LNCAP (cell line): ENCODE measurements at regions not wholly inside any gene's neighbourhood (a gene's known extent, or its start where the extent isn't known, plus 50 kb on each side); places are given as distances from the start of the nearest gene placed in this dataset.
A peak's percentile ranks its signal among the peaks of the same experiment; 100 is the strongest.

ENCODE experiments used
- TF ChIP-seq, protein P1 (sequence below): fragments of 450-650 bp; IDR thresholded peaks from 2 replicates; pipeline ENCODE4 v1.5.1; 2017; ENCODE audit warnings: mild to moderate bottlenecking

DNA sequence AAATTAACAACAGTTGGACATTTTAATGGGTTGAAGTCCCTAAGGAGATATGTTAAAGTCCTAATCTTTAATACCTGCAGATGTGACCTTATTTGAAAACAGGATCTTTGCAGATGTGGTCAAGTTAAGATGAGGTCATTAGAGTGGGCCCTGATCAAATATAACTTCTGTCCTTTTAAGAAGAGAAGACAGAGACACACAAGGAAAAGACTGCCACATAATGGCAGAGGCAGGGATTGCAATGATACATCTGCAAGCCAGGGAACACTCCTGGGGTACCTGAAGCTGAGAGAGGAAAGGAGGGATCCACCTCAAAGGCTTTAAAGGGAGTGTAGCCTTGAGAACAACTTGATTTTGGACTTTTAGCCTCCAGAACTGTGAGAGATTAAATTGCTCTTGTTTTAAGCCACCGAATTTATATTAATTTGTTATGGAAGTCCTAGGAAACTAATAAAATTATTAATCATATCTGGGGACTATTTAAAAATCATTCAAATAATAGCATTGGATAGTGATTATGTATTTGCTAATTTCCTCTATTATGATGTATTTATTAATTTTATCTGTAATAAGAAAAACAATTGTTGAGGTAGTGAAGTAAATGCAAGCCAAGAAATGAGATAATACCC lies 700.0 kb upstream of the PCDH15 start:
- TF ChIP-seq, protein P1, sequence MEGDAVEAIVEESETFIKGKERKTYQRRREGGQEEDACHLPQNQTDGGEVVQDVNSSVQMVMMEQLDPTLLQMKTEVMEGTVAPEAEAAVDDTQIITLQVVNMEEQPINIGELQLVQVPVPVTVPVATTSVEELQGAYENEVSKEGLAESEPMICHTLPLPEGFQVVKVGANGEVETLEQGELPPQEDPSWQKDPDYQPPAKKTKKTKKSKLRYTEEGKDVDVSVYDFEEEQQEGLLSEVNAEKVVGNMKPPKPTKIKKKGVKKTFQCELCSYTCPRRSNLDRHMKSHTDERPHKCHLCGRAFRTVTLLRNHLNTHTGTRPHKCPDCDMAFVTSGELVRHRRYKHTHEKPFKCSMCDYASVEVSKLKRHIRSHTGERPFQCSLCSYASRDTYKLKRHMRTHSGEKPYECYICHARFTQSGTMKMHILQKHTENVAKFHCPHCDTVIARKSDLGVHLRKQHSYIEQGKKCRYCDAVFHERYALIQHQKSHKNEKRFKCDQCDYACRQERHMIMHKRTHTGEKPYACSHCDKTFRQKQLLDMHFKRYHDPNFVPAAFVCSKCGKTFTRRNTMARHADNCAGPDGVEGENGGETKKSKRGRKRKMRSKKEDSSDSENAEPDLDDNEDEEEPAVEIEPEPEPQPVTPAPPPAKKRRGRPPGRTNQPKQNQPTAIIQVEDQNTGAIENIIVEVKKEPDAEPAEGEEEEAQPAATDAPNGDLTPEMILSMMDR = peak; percentile 82

DNA sequence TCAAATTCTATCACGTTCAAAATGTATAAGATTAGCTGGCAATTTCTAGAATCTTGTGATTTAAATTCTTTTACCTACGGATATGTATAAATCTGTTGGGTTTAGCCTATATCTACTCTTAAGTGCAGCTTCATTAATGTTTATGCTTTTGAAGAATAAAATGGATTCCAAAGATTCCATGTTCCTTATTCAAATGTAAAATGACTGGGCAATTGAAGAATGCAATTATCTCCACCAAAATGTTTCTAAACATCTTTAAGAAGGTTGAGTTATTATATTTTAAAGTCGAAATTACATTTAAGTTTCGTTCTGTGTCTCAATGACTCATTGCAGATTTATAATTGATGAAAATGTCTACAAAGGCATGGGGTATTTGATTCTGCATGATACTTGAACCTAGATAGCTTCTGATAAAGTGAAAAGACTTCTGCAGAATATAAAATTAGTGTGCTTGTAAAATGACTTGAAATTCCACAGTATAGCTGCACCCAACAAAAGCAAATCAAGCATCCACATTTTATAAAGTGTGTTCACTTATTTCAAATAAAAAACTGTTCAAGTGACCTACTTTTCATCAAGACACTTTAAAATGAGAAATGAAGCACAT lies 697.0 kb upstream of the PCDH15 start:
- TF ChIP-seq, protein P1 = no peak

DNA sequence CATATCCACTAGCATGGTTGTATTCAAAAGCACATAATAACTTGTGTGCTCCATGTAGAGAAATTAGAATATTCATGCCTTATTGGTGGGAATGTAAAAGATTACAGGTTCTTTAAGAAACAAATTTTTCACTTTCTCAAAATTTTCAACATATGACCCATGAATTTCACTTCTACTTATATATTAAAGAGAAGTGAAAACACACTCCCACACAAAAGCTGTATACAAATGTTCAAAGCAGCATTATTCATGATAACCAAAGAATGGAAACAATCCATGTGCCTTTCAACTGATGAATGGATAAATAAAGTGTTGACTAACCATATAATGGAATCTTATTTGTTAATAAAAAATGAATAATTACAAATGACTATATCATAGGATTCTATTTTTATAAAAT lies 694.5 kb upstream of the PCDH15 start:
- TF ChIP-seq, protein P1 = no peak

DNA sequence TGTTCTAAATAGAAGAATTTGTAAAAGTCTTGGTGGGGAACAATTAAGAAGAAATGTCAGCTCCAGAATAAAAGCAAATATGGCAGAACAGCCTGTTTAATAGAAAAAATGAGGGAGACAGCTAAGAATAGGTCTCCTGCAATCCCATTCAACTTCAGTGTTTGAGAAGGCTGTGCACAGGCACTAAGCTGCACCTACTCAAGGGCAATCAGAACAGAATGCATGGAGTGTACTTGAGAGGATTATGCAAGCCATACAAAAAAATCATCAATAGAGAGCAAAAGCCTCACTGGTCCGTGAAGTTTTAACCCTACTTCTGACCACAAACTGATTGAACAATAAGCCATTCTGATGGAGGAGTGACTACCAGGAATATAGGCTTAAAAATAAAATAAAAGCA lies 690.7 kb upstream of the PCDH15 start:
- TF ChIP-seq, protein P1 = no peak

DNA sequence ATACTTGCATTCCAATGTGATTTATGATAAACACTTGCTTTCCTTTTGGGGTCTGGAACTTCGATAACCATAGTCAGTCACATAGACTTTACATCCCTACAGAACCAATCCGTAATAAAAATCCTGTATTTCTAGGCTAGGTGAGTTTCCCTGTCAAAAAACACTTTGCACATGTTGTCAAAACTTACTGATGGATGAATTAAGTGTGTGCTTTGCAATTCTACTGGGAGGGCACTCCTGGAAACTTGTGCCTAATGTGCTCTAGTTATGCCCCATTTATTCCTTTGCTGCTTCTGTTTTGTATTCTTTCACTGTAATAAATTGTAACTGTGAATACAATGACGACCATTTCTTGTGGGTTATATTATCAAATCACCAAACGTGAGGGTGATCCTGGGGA lies 684.8 kb upstream of the PCDH15 start:
- TF ChIP-seq, protein P1 = no peak

DNA sequence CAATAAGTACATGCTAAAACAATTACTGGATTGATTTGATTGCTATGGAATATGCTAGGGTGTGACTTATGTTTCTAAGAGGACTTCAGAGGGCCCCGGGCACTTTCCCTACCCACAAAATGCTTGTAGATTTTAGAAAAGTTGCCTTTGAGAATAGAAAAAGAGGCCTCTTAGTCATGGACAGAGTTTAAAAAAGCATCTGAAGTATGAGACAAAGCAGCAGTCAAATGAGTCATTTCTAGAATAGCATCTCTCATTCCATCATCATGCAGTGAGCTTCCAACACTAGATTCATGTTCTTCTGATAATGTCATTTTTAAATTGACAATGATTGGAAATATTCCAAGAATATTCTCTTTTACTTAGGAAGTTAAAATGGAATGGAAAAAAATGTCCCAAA lies 675.1 kb upstream of the PCDH15 start:
- TF ChIP-seq, protein P1 = no peak

DNA sequence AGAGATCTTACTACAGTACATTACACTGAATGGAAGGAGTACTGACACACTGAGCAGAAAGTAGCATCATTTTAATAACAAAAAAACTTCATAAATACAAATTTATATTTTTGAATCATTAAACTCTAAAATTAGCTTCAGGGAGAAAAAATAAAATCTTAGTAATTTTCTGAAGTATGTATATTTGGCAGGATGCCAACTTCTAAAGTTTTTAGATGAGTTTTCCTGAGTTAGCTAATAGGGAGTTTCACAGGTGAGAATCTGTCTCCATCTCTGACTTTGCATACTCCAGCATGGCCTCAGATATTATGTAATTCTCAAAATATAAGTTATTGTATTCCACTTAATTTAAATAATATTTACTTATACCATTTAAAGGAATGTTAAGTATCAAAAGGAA lies 673.2 kb upstream of the PCDH15 start:
- TF ChIP-seq, protein P1 = no peak
